GM23338 (cell line): ENCODE measurements at regions not wholly inside any gene's neighbourhood (a gene's known extent, or its start where the extent isn't known, plus 50 kb on each side); places are given as distances from the start of the nearest gene placed in this dataset.
A peak's percentile ranks its signal among the peaks of the same experiment; 100 is the strongest.

ENCODE experiments used
- ATAC-seq: fragments of 200-7000 bp; cut with Tn5 transposase; 3 replicates; pipeline ENCODE4 v1.9.1; 2020
- DNase-seq: peaks from one replicate; pipeline ENCODE4 v3.0.0-alpha.2; 2015; ENCODE audit warnings: low spot score
- H2AFZ ChIP-seq: fragments of 200-600 bp; sonication (generic); 2 replicates; pipeline ENCODE4 v1.8.0; 2016; ENCODE audit warnings: antibody characterized with exemption, mild to moderate bottlenecking, moderate library complexity
- H3F3A ChIP-seq: fragments of 200-600 bp; sonication (generic); replicated peaks from 2 replicates; pipeline ENCODE4 v1.8.0; 2017; ENCODE audit warnings: antibody characterized with exemption, mixed run types, low read depth
- H3K27ac ChIP-seq: fragments of 200-600 bp; sonication (generic); 2 replicates; pipeline ENCODE4 v1.6.1; 2016; ENCODE audit warnings: low read depth
- H3K27me3 ChIP-seq: fragments of 200-600 bp; sonication (generic); 2 replicates; pipeline ENCODE4 v1.8.0; 2016; ENCODE audit warnings: mild to moderate bottlenecking, mixed run types, moderate library complexity; ENCODE audit not compliant: insufficient read depth
- H3K36me3 ChIP-seq: fragments of 200-600 bp; sonication (generic); 2 replicates; pipeline ENCODE4 v1.8.0; 2016; ENCODE audit warnings: mild to moderate bottlenecking; ENCODE audit not compliant: insufficient read depth
- H3K4me1 ChIP-seq: fragments of 200-600 bp; sonication (generic); 2 replicates; pipeline ENCODE4 v1.8.0; 2016; ENCODE audit warnings: mild to moderate bottlenecking, moderate library complexity; ENCODE audit not compliant: insufficient read depth
- H3K4me2 ChIP-seq: fragments of 200-600 bp; sonication (generic); 2 replicates; pipeline ENCODE4 v1.7.1; 2017; ENCODE audit warnings: mixed run types
- H3K4me3 ChIP-seq: fragments of 200-600 bp; sonication (generic); 2 replicates; pipeline ENCODE4 v1.6.1; 2016; ENCODE audit warnings: mixed run types
- H3K79me2 ChIP-seq: fragments of 200-600 bp; sonication (generic); replicated peaks from 2 replicates; pipeline ENCODE4 v1.8.0; 2017; ENCODE audit warnings: mild to moderate bottlenecking; ENCODE audit not compliant: insufficient read depth
- H3K9me2 ChIP-seq: fragments of 200-600 bp; sonication (generic); 2 replicates; pipeline ENCODE4 v1.8.0; 2017; ENCODE audit not compliant: insufficient read depth
- H4K20me1 ChIP-seq: fragments of 200-600 bp; sonication (generic); replicated peaks from 2 replicates; pipeline ENCODE4 v1.8.0; 2017; ENCODE audit warnings: mild to moderate bottlenecking; ENCODE audit not compliant: insufficient read depth
- H3K27ac Mint-ChIP-seq: 2 replicates; pipeline ENCODE4 v1.8.0; 2020; ENCODE audit warnings: inconsistent platforms, mild to moderate bottlenecking, moderate library complexity, mixed read lengths
- H3K27me3 Mint-ChIP-seq: 3 replicates; pipeline ENCODE4 v1.8.0; 2022; ENCODE audit warnings: low read depth, mild to moderate bottlenecking, moderate library complexity, mixed read lengths, inconsistent platforms; ENCODE audit not compliant: insufficient read depth, poor library complexity
- H3K36me3 Mint-ChIP-seq: 3 replicates; pipeline ENCODE4 v1.8.0; 2021; ENCODE audit warnings: low read depth, mild to moderate bottlenecking, inconsistent platforms, moderate library complexity, mixed read lengths
- H3K4me1 Mint-ChIP-seq: 3 replicates; pipeline ENCODE4 v1.8.0; 2020; ENCODE audit warnings: mild to moderate bottlenecking, inconsistent platforms, mixed read lengths
- H3K4me3 Mint-ChIP-seq: 3 replicates; pipeline ENCODE4 v1.8.0; 2021; ENCODE audit warnings: moderate library complexity, mild to moderate bottlenecking, inconsistent platforms, mixed read lengths
- H3K9me3 Mint-ChIP-seq: 3 replicates; pipeline ENCODE4 v1.8.0; 2020; ENCODE audit warnings: moderate library complexity, mild to moderate bottlenecking, inconsistent platforms, mixed read lengths
- CTCF ChIP-seq, 2 experiments: fragments of 200-600 bp in 1 of 2; sonication (generic) in 1 of 2; conservative IDR thresholded peaks; 2 replicates each; pipeline versions ENCODE4 v1.5.1 to v1.6.1; 2016 to 2017; ENCODE audit warnings: antibody characterized with exemption in 2 of 2, low read depth in 2 of 2, mild to moderate bottlenecking in 2 of 2, moderate library complexity in 1 of 2
- EZH2 ChIP-seq: fragments of 200-600 bp; sonication (generic); IDR thresholded peaks from one replicate; pipeline ENCODE4 v1.8.0; 2017; ENCODE audit warnings: antibody characterized with exemption, mild to moderate bottlenecking, low read depth; ENCODE audit not compliant: unreplicated experiment
- EZH2phosphoT487 ChIP-seq: fragments of 200-600 bp; sonication (generic); IDR thresholded peaks from one replicate; pipeline ENCODE4 v1.8.1; 2018; ENCODE audit warnings: antibody characterized with exemption; ENCODE audit not compliant: unreplicated experiment
- JUNB ChIP-seq: IDR thresholded peaks from one replicate; pipeline ENCODE4 v1.6.1; 2016; ENCODE audit warnings: antibody characterized with exemption; ENCODE audit not compliant: unreplicated experiment
- NANOG ChIP-seq: IDR thresholded peaks from 2 replicates; pipeline ENCODE4 v1.6.1; 2016; ENCODE audit warnings: antibody characterized with exemption, borderline replicate concordance
- POLR2AphosphoS5 ChIP-seq: IDR thresholded peaks from 2 replicates; pipeline ENCODE4 v1.6.1; 2016; ENCODE audit warnings: antibody characterized with exemption, low read depth
- REST ChIP-seq: IDR thresholded peaks from one replicate; pipeline ENCODE4 v1.6.1; 2018; ENCODE audit warnings: antibody characterized with exemption; ENCODE audit not compliant: unreplicated experiment
- STAT1 ChIP-seq: IDR thresholded peaks from one replicate; pipeline ENCODE4 v1.6.1; 2016; ENCODE audit warnings: antibody characterized with exemption; ENCODE audit not compliant: unreplicated experiment
- ZNF114 ChIP-seq: fragments of 250-450 bp; sonication (Bioruptor Pico); IDR thresholded peaks from 2 replicates; pipeline ENCODE4 v1.5.0; 2020; ENCODE audit warnings: mild to moderate bottlenecking, moderate library complexity
- ZNF331 ChIP-seq: fragments of 250-450 bp; sonication (Bioruptor Pico); IDR thresholded peaks from 2 replicates; pipeline ENCODE4 v1.5.0; 2020; ENCODE audit warnings: low read depth, mild to moderate bottlenecking, moderate library complexity
- ZNF462 ChIP-seq: fragments of 250-450 bp; sonication (Bioruptor Pico); IDR thresholded peaks from 2 replicates; pipeline ENCODE4 v1.5.0; 2020; ENCODE audit warnings: mild to moderate bottlenecking, moderate library complexity

- TF ChIP-seq CTCF (conservative IDR thresholded peaks at IDR 0.05; ENCODE audit: low read depth in 2 of 2) (no peak), EZH2phosphoT487 (no peak)
These were observed 266.9 kb downstream of the TGFB2 start (continued) for GRCh38 chr1:218611916-218612585.

GRCh38 chr1:218613105-218613504, 268.0 kb downstream of the TGFB2 start:
- DNase-seq (peak; percentile 14), ATAC-seq (no peak)
- Mint-ChIP-seq H3K27ac (no peak overlapping the region), H3K36me3 (peaks cover 4% of the 10 kb centered on the region; the same call in 1 of the 3 replicates), H3K4me3 (no peak overlapping the region), H3K4me1 (peaks cover 22% of the 10 kb centered on the region), H3K9me3 (peaks cover 9% of the 10 kb centered on the region), H3K27me3 (no peaks in the 10 kb centered on the region)
- Histone ChIP-seq H3K4me3 (peak overlapping the region; percentile 10; the same call in 1 of the 2 replicates), H3K36me3 (peaks cover 6% of the 10 kb centered on the region; the same call in 1 of the 2 replicates), H3K4me1 (peaks cover 28% of the 10 kb centered on the region), H3K79me2 (no peaks in the 10 kb centered on the region), H4K20me1 (no peaks in the 10 kb centered on the region), H2AFZ (peak overlapping the region; percentile 23; the same call in 1 of the 2 replicates), H3K27me3 (no peaks in the 10 kb centered on the region), H3K4me2 (peak overlapping the region; percentile 31), H3K9me2 (peaks cover 17% of the 10 kb centered on the region), H3F3A (no peaks in the 10 kb centered on the region), H3K27ac (no peak overlapping the region)
- TF ChIP-seq POLR2AphosphoS5 (no peak), JUNB (no peak), STAT1 (no peak), EZH2 (no peak), REST (no peak), ZNF331 (no peak), ZNF462 (CRISPR knock-in tag) (no peak), EZH2phosphoT487 (no peak), NANOG (no peak), ZNF114 (no peak)
